HFF-Myc (cell line): ENCODE measurements at regions not wholly inside any gene's neighbourhood (a gene's known extent, or its start where the extent isn't known, plus 50 kb on each side); places are given as distances from the start of the nearest gene placed in this dataset.
A peak's percentile ranks its signal among the peaks of the same experiment; 100 is the strongest.

Experiments used
- DNase-seq: peaks from one replicate; pipeline ENCODE4 v3.0.0-alpha.2; 2011; ENCODE audit warnings: low read depth; ENCODE audit errors: extremely low read depth
- H3K4me3 ChIP-seq: replicated peaks from 2 replicates; pipeline ENCODE4 v1.5.1; 2011; ENCODE audit warnings: low read depth, mild to moderate bottlenecking, control low read depth, low read length
- TF ChIP-seq, protein P1 (sequence below): IDR thresholded peaks from 2 replicates; pipeline ENCODE4 v1.5.1; 2012; ENCODE audit warnings: mild to moderate bottlenecking, low read depth, low read length, control low read depth; ENCODE audit errors: missing control alignments

DNA sequence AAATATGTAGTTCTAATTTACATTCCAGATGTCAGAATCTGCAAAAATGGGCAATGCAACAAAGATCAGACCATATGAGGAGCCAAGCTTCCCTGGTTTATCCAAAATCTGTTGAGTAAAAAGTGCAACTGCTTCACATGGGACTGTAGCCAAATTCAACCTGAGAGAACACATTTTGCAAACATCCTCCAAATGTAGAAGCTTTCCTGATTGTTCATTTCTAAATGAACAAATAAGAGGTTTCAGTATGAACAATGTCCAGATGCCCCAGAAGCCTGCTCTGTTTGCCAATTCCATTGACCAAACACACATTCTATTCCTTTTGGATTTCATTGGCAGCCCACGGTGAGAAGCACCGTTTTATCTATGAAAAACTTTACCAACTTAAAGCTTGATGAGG lies 117.9 kb upstream of the OSR1 start:
- no peak overlapping the region for H3K4me3 ChIP-seq
- no peak for DNase-seq
- TF ChIP-seq, protein P1, sequence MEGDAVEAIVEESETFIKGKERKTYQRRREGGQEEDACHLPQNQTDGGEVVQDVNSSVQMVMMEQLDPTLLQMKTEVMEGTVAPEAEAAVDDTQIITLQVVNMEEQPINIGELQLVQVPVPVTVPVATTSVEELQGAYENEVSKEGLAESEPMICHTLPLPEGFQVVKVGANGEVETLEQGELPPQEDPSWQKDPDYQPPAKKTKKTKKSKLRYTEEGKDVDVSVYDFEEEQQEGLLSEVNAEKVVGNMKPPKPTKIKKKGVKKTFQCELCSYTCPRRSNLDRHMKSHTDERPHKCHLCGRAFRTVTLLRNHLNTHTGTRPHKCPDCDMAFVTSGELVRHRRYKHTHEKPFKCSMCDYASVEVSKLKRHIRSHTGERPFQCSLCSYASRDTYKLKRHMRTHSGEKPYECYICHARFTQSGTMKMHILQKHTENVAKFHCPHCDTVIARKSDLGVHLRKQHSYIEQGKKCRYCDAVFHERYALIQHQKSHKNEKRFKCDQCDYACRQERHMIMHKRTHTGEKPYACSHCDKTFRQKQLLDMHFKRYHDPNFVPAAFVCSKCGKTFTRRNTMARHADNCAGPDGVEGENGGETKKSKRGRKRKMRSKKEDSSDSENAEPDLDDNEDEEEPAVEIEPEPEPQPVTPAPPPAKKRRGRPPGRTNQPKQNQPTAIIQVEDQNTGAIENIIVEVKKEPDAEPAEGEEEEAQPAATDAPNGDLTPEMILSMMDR: no peak

DNA sequence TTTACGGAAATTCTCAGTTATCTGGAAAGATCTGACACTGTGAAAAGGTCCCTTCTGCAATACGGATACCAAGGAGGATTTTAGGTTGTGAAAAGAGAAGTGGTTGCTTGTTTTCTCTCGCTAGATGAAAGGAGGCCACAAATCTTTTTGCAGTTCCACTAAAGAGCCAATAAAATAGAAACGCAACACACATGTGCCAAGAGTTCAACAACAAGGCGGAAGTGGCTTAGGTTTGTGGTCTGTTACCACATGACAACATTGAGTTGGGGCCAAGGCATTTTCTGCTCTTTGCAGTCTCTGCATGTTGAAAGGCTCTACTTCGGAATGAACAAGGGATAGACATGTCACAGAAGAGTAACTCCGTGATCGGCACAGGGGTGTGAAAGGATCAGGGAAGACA lies 115.7 kb upstream of the OSR1 start:
- peak; percentile 85 for DNase-seq

DNA sequence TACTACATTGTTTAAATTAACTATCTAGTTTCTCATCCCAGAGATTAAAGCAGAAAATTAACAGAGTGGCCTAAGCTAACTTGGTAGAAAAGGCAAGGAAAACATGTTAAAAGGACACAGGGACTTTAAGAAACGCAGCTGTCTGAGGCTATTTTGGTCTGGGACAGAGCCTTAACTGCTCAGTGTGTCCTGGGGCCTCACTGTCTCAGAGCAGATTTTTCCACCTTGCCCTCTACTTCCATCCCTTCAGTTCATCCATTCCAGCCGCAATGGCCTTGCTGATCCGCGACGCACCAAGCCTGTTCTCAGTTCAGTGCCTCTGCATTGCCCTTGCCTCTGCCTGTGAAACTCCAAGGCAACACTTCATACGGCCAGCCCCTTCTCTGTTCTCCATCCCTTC lies 114.9 kb upstream of the OSR1 start:
- DNase-seq: no peak
- H3K4me3 ChIP-seq: no peak overlapping the region
- TF ChIP-seq, protein P1: no peak

More for the DNA sequence above, 115.7 kb upstream of the OSR1 start:
- no peak overlapping the region for H3K4me3 ChIP-seq
- TF ChIP-seq, protein P1: no peak

DNA sequence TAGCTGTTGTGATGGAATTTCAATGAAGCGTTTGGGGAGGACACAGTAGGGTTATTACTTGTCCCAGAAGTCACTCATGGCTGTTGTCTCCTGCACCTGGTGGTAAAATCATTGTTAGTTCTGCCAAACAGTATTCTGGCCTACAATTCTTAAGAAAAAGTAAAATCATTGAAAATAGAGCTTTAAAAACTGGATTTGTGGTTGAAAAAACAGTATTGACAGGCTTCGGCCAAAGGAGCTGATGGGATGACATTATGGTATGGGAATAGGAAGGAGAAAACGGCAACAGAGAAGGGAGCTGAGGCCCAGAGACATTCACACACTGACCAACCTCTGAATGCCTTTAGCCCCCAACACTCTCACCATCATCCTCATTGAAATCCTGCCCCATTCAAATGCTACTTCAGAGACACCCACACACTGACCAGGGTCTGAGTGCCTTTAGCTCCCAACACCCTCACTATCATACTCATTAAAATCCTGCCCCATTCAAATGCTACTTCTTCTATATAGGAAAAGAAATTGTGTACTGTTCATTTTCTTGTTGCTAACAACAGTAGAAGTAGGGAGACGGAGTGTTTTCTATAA lies 114.1 kb upstream of the OSR1 start:
- DNase-seq: no peak
- H3K4me3 ChIP-seq: no peak overlapping the region
- TF ChIP-seq, protein P1: no peak

DNA sequence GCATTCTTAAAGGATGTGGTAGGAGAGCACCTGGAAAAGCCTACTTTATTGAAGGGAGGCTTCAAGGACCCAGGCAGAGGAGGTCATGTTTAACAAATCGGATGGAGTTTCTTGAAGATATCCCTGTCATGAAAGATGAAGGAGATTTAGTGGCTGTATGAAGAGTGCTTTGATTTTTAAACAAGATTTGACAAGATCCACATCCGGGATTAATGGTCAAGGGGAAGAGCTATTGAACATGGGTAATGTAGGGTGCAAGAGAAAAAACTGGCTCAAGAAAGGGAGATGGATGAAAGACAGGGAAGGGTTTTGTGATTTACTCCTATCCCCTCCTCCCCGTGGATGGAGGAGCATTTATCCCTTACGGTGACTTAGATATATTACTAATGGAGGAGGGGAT lies 113.1 kb upstream of the OSR1 start:
- H3K4me3 ChIP-seq: no peak overlapping the region
- TF ChIP-seq, protein P1: no peak
- DNase-seq: no peak

DNA sequence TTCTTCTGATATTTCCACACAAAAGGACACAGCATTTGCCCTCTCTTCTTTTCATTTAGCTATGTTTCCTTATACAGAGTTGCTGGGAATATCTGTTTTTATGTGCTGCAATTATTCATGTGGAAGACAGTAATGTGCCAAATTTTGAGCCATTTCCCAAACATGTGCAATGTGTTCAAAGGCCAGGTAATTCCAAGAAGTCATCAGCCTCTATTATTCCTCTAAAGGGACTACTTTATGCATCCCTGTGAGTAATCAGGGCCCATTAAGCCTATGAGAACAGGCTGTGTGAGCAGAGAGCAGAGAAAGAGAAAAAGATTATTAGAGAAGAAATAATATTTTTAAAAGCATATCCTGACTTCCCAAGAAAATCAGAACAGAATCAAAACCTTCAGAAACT lies 107.6 kb upstream of the OSR1 start:
- TF ChIP-seq, protein P1: no peak
- H3K4me3 ChIP-seq: no peak overlapping the region
- no peak for DNase-seq

DNA sequence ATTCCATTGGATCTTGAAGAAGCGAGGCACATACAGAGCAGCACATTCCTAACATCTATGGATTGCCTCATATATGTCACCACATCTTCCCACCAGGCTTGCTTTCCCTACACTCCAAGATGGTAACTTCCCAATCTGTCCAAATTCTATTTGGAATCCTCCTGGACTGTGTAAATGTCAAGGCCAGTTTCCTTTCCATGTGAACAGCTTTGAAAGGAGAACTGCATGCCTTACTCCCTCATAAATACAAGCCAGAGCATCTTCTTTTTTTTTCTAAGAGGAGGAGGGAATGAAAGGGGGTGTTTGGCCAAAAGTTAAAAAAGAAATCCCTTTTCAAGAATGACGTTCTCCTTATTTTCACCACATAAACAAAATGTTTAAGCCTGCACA lies 103.8 kb upstream of the OSR1 start:
- TF ChIP-seq, protein P1: no peak
- peak; percentile 15 for DNase-seq

More for the DNA sequence above, 103.8 kb upstream of the OSR1 start:
- no peak overlapping the region for H3K4me3 ChIP-seq
